Mesenchymal stem cell (in vitro differentiated cells and primary cell): ENCODE measurements at regions not wholly inside any gene's neighbourhood (a gene's known extent, or its start where the extent isn't known, plus 50 kb on each side); places are given as distances from the start of the nearest gene placed in this dataset.
A peak's percentile ranks its signal among the peaks of the same experiment; 100 is the strongest.

ENCODE experiments used
- DNase-seq: peaks from one replicate; pipeline ENCODE4 v3.0.0-alpha.2; 2013
- H2AFZ ChIP-seq: one replicate; pipeline ENCODE4 v1.6.1; 2013; ENCODE audit warnings: low read depth, mild to moderate bottlenecking, control low read depth, inconsistent platforms, low read length, moderate library complexity
- H2AK5ac ChIP-seq: 2 replicates; pipeline ENCODE4 v1.6.1; 2013; ENCODE audit warnings: low read length, moderate library complexity, mild to moderate bottlenecking, inconsistent platforms; ENCODE audit not compliant: severe bottlenecking
- H2BK120ac ChIP-seq: one replicate; pipeline ENCODE4 v1.6.1; 2013; ENCODE audit warnings: low read depth, mild to moderate bottlenecking, inconsistent platforms, low read length, moderate library complexity
- H2BK12ac ChIP-seq, 2 experiments: one replicate each; pipeline ENCODE4 v1.6.1; 2013; ENCODE audit warnings: inconsistent platforms in 2 of 2, low read length in 2 of 2, mild to moderate bottlenecking in 2 of 2, moderate library complexity in 2 of 2, control low read depth in 1 of 2
- H2BK15ac ChIP-seq: one replicate; pipeline ENCODE4 v1.6.1; 2013; ENCODE audit warnings: mild to moderate bottlenecking, low read depth, inconsistent platforms; ENCODE audit not compliant: poor library complexity, severe bottlenecking
- H2BK5ac ChIP-seq: 2 replicates; pipeline ENCODE4 v1.6.1; 2013; ENCODE audit warnings: low read depth, mild to moderate bottlenecking, low read length, control low read depth, inconsistent platforms; ENCODE audit not compliant: poor library complexity, severe bottlenecking
- H3K14ac ChIP-seq, 2 experiments: one replicate each; pipeline ENCODE4 v1.6.1; 2013; ENCODE audit warnings: inconsistent platforms in 2 of 2, low read length in 2 of 2, control low read depth in 1 of 2, mild to moderate bottlenecking in 1 of 2, moderate library complexity in 1 of 2
- H3K18ac ChIP-seq, 2 experiments: one replicate each; pipeline ENCODE4 v1.6.1; 2013; ENCODE audit warnings: inconsistent platforms in 2 of 2, low read length in 2 of 2, control low read depth in 1 of 2, low read depth in 1 of 2, mild to moderate bottlenecking in 1 of 2
- H3K23ac ChIP-seq, 2 experiments: one replicate each; pipeline ENCODE4 v1.6.1; 2013; ENCODE audit warnings: inconsistent platforms in 2 of 2, low read length in 2 of 2, mild to moderate bottlenecking in 2 of 2, moderate library complexity in 2 of 2, control low read depth in 1 of 2
- H3K27ac ChIP-seq: 2 replicates; pipeline ENCODE4 v1.5.1; 2013; ENCODE audit warnings: mild to moderate bottlenecking, moderate library complexity, low read length, control low read depth, inconsistent platforms; ENCODE audit not compliant: poor library complexity, severe bottlenecking
- H3K27me3 ChIP-seq, 2 experiments: 2 replicates each; pipeline versions ENCODE4 v1.6.1 to v1.7.0; 2013; ENCODE audit warnings: low read length in 2 of 2, mild to moderate bottlenecking in 2 of 2, moderate library complexity in 2 of 2, control low read depth in 1 of 2, inconsistent platforms in 1 of 2; ENCODE audit not compliant: control insufficient read depth in 1 of 2, insufficient read depth in 1 of 2
- H3K36me3 ChIP-seq, 2 experiments: 2 replicates each; pipeline versions ENCODE4 v1.6.1 to v1.7.0; 2013; ENCODE audit warnings: low read length in 2 of 2, control low read depth in 1 of 2, inconsistent platforms in 1 of 2, low read depth in 1 of 2, mild to moderate bottlenecking in 1 of 2; ENCODE audit not compliant: insufficient read depth in 2 of 2, control insufficient read depth in 1 of 2
- H3K4ac ChIP-seq, 2 experiments: one replicate each; pipeline ENCODE4 v1.6.1; 2013; ENCODE audit warnings: inconsistent platforms in 2 of 2, low read length in 2 of 2, mild to moderate bottlenecking in 2 of 2, moderate library complexity in 2 of 2, control low read depth in 1 of 2, low read depth in 1 of 2
- H3K4me1 ChIP-seq: 2 replicates; pipeline ENCODE4 v1.6.1; 2013; ENCODE audit warnings: low read depth, low read length, control low read depth; ENCODE audit not compliant: control insufficient read depth, insufficient read depth
- H3K4me2 ChIP-seq: 2 replicates; pipeline ENCODE4 v1.6.1; 2013; ENCODE audit warnings: low read length, mild to moderate bottlenecking, inconsistent platforms; ENCODE audit not compliant: poor library complexity, severe bottlenecking
- H3K4me3 ChIP-seq, 2 experiments: 2 replicates each; pipeline versions ENCODE4 v1.5.1 to v1.7.0; 2013; ENCODE audit warnings: low read length in 2 of 2, mild to moderate bottlenecking in 2 of 2, control low read depth in 1 of 2, low read depth in 1 of 2; ENCODE audit not compliant: insufficient read depth in 1 of 2
- H3K79me1 ChIP-seq: replicated peaks from 2 replicates; pipeline ENCODE4 v1.6.1; 2013; ENCODE audit warnings: mild to moderate bottlenecking, control low read depth, low read length, inconsistent platforms; ENCODE audit not compliant: poor library complexity, severe bottlenecking
- H3K9ac ChIP-seq: 2 replicates; pipeline ENCODE4 v1.7.0; 2013; ENCODE audit warnings: mild to moderate bottlenecking, low read length, moderate library complexity
- H3K9me3 ChIP-seq: 2 replicates; pipeline ENCODE4 v1.7.0; 2013; ENCODE audit warnings: mild to moderate bottlenecking, low read length; ENCODE audit not compliant: control insufficient read depth
- H4K8ac ChIP-seq: one replicate; pipeline ENCODE4 v1.6.1; 2013; ENCODE audit warnings: inconsistent platforms, mild to moderate bottlenecking, low read length, moderate library complexity
- H4K91ac ChIP-seq: one replicate; pipeline ENCODE4 v1.6.1; 2013; ENCODE audit warnings: mild to moderate bottlenecking, low read length, inconsistent platforms
- WGBS: methylation state at CpG from one replicate; pipeline ENCODE4 v1.1.7; 2013; ENCODE audit warnings: mixed read lengths; 5-methylcytosine and 5-hydroxymethylcytosine counted together

GRCh38 chr5:68458416-68459021 lies 243.0 kb downstream of the PIK3R1 start:
- H3K79me1 ChIP-seq, result no peaks in the 10 kb centered on the region
- H3K18ac ChIP-seq, result no peak overlapping the region
- no peak overlapping the region for H2AFZ ChIP-seq
- WGBS, result 100% methylated on average over 1 of the region's 3 CpGs
- DNase-seq, result no peak
- no peak overlapping the region for H2BK120ac ChIP-seq
- H3K4me1 ChIP-seq, result peaks cover 3% of the 10 kb centered on the region
- H3K14ac ChIP-seq, result no peak overlapping the region
- H4K91ac ChIP-seq, result no peak overlapping the region
- H3K27me3 ChIP-seq, result no peaks in the 10 kb centered on the region
- H3K4me3 ChIP-seq, result no peak overlapping the region
- H3K36me3 ChIP-seq, result no peaks in the 10 kb centered on the region
- H2BK5ac ChIP-seq, result no peak overlapping the region
- no peak overlapping the region for H3K9ac ChIP-seq
- no peak overlapping the region for H3K27ac ChIP-seq
- peak overlapping the region in 1 of 2 experiments; percentile 47 for H2BK12ac ChIP-seq
- no peaks in the 10 kb centered on the region for H3K9me3 ChIP-seq
- H2AK5ac ChIP-seq, result no peak overlapping the region
- H3K4ac ChIP-seq, result no peak overlapping the region
- no peak overlapping the region for H3K4me2 ChIP-seq
- no peak overlapping the region for H3K23ac ChIP-seq
- H4K8ac ChIP-seq, result no peak overlapping the region
- no peak overlapping the region for H2BK15ac ChIP-seq

- no peak overlapping the region for H2BK15ac ChIP-seq
- no peak overlapping the region for H2AFZ ChIP-seq
- H3K23ac ChIP-seq, result no peak overlapping the region
- H4K91ac ChIP-seq, result no peak overlapping the region
- no peak overlapping the region for H3K4me3 ChIP-seq
- H3K9ac ChIP-seq, result no peak overlapping the region
- H2BK5ac ChIP-seq, result no peak overlapping the region
- WGBS, result 77% methylated on average over 3 of the region's 3 CpGs
- no peak overlapping the region for H3K4me2 ChIP-seq
- H2AK5ac ChIP-seq, result no peak overlapping the region
- DNase-seq, result no peak
- H3K4me1 ChIP-seq, result peaks cover 3% of the 10 kb centered on the region
- H3K4ac ChIP-seq, result no peak overlapping the region
- no peak overlapping the region for H3K27ac ChIP-seq
- H3K27me3 ChIP-seq, result no peaks in the 10 kb centered on the region
- no peak overlapping the region for H2BK12ac ChIP-seq
- no peaks in the 10 kb centered on the region for H3K9me3 ChIP-seq
- no peak overlapping the region for H4K8ac ChIP-seq
- no peaks in the 10 kb centered on the region for H3K36me3 ChIP-seq
- no peak overlapping the region for H2BK120ac ChIP-seq
- H3K18ac ChIP-seq, result no peak overlapping the region
- no peak overlapping the region for H3K14ac ChIP-seq
- no peaks in the 10 kb centered on the region for H3K79me1 ChIP-seq
Observed at GRCh38 chr5:68459093-68459809, 243.7 kb downstream of the PIK3R1 start.

- Histone ChIP-seq H3K9me3 (no peaks in the 10 kb centered on the region), H2AK5ac (no peak overlapping the region), H3K4me3 (no peak overlapping the region), H3K79me1 (no peaks in the 10 kb centered on the region), H3K27me3 (no peaks in the 10 kb centered on the region), H3K4ac (no peak overlapping the region), H3K14ac (no peak overlapping the region), H3K4me2 (no peak overlapping the region), H3K36me3 (no peaks in the 10 kb centered on the region), H2BK120ac (no peak overlapping the region), H4K91ac (no peak overlapping the region), H3K9ac (no peak overlapping the region), H2BK12ac (no peak overlapping the region), H3K23ac (no peak overlapping the region), H3K18ac (no peak overlapping the region), H3K4me1 (peaks cover 3% of the 10 kb centered on the region), H2BK5ac (no peak overlapping the region), H3K27ac (no peak overlapping the region), H2BK15ac (no peak overlapping the region), H4K8ac (no peak overlapping the region), H2AFZ (no peak overlapping the region)
- WGBS, result 48% methylated on average over 2 of the region's 3 CpGs
- no peak for DNase-seq
Observed at GRCh38 chr5:68459810-68460139, 244.2 kb downstream of the PIK3R1 start.

GRCh38 chr5:68460147-68460798 lies 244.7 kb downstream of the PIK3R1 start:
- H3K14ac ChIP-seq, result no peak overlapping the region
- H3K79me1 ChIP-seq, result no peaks in the 10 kb centered on the region
- no peak overlapping the region for H2AFZ ChIP-seq
- no peak overlapping the region for H3K27ac ChIP-seq
- no peaks in the 10 kb centered on the region for H3K9me3 ChIP-seq
- H3K36me3 ChIP-seq, result no peaks in the 10 kb centered on the region
- H3K23ac ChIP-seq, result no peak overlapping the region
- peak; percentile 65 for DNase-seq
- no peak overlapping the region for H3K18ac ChIP-seq
- no peak overlapping the region for H2BK15ac ChIP-seq
- no peak overlapping the region for H3K4ac ChIP-seq
- 53% methylated on average over 1 of the region's 3 CpGs for WGBS
- H3K27me3 ChIP-seq, result no peaks in the 10 kb centered on the region
- no peak overlapping the region for H2BK12ac ChIP-seq
- H3K4me3 ChIP-seq, result no peak overlapping the region
- H3K9ac ChIP-seq, result no peak overlapping the region
- H3K4me2 ChIP-seq, result no peak overlapping the region
- no peak overlapping the region for H2BK120ac ChIP-seq
- H3K4me1 ChIP-seq, result peaks cover 3% of the 10 kb centered on the region
- H4K8ac ChIP-seq, result no peak overlapping the region
- no peak overlapping the region for H2AK5ac ChIP-seq
- no peak overlapping the region for H4K91ac ChIP-seq
- H2BK5ac ChIP-seq, result no peak overlapping the region
